BE2C (cell line): ENCODE measurements at regions not wholly inside any gene's neighbourhood (a gene's known extent, or its start where the extent isn't known, plus 50 kb on each side); places are given as distances from the start of the nearest gene placed in this dataset.

Experiments
- DNase-seq: peaks from one replicate; pipeline ENCODE4 v3.0.0-alpha.2; 2020
- H3K27me3 ChIP-seq: fragments of 250-450 bp; sonication (Bioruptor Pico); 2 replicates; pipeline ENCODE4 v1.5.1; 2020; ENCODE audit warnings: mild to moderate bottlenecking
- H3K36me3 ChIP-seq: fragments of 250-450 bp; sonication (Bioruptor Pico); 2 replicates; pipeline ENCODE4 v1.5.1; 2020; ENCODE audit warnings: mild to moderate bottlenecking
- H3K4me1 ChIP-seq: fragments of 250-450 bp; sonication (Bioruptor Pico); 2 replicates; pipeline ENCODE4 v1.5.1; 2020
- H3K4me3 ChIP-seq: 2 replicates; pipeline ENCODE4 v1.5.1; 2011; ENCODE audit warnings: low read depth, low read length
- H3K9me3 ChIP-seq: fragments of 250-450 bp; sonication (Bioruptor Pico); 2 replicates; pipeline ENCODE4 v1.5.1; 2020
- CTCF ChIP-seq: IDR thresholded peaks from 2 replicates; pipeline ENCODE4 v1.5.1; 2012; ENCODE audit warnings: mild to moderate bottlenecking, low read depth, low read length

GRCh38 chr1:82597141-82597540 is 796.4 kb downstream of the ADGRL2 start:
- no peaks in the 10 kb centered on the region for H3K9me3 ChIP-seq
- no peaks in the 10 kb centered on the region for H3K4me1 ChIP-seq
- no peak for DNase-seq
- TF ChIP-seq CTCF, result no peak
- H3K4me3 ChIP-seq, result no peak overlapping the region
- no peaks in the 10 kb centered on the region for H3K27me3 ChIP-seq
- no peaks in the 10 kb centered on the region for H3K36me3 ChIP-seq

DNA sequence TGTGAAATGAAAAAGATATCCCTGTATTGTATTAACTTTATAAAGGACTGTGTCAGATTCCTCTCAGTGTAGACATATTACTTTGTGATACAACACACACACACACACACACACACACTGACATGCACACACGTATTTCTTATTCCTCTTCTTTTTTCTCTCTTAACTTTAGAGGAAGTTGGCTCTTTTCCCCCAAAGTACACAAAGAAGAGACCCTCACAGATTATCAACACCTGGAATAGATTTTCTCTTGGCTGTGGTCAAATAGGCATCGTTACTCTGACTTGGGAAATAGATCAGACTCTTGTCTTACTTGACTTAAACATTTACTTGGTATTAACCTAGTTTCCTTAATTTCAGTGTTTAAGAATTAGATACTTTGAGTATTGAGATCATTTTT is 792.8 kb downstream of the ADGRL2 start:
- TF ChIP-seq CTCF, result no peak
- no peaks in the 10 kb centered on the region for H3K4me1 ChIP-seq
- H3K4me3 ChIP-seq, result no peak overlapping the region
- H3K27me3 ChIP-seq, result no peaks in the 10 kb centered on the region
- H3K9me3 ChIP-seq, result no peaks in the 10 kb centered on the region
- H3K36me3 ChIP-seq, result no peaks in the 10 kb centered on the region
- no peak for DNase-seq

DNA sequence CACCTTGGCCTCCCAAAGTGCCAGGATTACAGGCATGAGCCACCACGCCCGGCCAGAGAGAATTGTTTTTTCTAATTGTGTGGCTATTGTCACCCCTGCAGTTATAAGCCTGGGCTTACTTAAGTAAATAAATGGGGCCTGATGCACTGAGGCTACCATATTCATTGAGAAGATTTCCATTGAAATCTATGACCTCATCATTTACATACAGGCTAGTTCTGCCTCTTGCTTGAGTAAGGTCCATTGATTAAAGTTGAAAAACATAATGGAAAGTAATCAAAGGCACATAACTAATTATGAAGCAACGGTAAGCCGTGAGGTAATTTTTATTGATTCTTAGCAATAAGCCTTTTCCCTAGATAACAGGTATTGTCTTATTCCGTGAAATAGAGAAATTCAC is 788.9 kb downstream of the ADGRL2 start:
- Histone ChIP-seq H3K4me3 (no peak overlapping the region), H3K9me3 (no peaks in the 10 kb centered on the region), H3K27me3 (no peaks in the 10 kb centered on the region), H3K36me3 (no peaks in the 10 kb centered on the region), H3K4me1 (no peaks in the 10 kb centered on the region)
- TF ChIP-seq CTCF, result no peak
- no peak for DNase-seq

- DNase-seq, result no peak
- no peak overlapping the region for H3K4me3 ChIP-seq
- no peaks in the 10 kb centered on the region for H3K9me3 ChIP-seq
- no peaks in the 10 kb centered on the region for H3K36me3 ChIP-seq
- no peaks in the 10 kb centered on the region for H3K27me3 ChIP-seq
- no peak for TF ChIP-seq CTCF
- H3K4me1 ChIP-seq, result no peaks in the 10 kb centered on the region
These were observed 786.6 kb downstream of the ADGRL2 start for GRCh38 chr1:82587371-82587770.

DNA sequence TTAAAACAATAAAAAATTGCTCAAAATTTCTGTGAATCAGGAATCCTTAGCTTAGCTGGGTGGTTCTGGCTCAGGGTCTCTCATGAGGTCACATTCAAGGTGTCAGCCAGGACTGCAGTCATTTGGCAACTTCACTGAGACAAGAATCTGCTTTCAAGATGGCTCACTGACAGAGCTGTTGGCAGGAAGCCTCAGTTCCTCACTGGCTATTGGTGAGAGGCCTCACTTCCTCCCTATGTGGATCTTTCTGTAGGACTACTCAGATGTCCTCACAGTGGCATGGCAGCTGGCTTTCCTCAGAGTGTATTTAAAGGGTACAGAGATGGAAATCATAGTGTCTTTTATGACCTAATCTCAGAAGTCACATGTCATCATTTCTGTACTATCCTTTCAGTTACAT is 785.7 kb downstream of the ADGRL2 start:
- H3K4me1 ChIP-seq, result no peaks in the 10 kb centered on the region
- no peaks in the 10 kb centered on the region for H3K27me3 ChIP-seq
- no peaks in the 10 kb centered on the region for H3K9me3 ChIP-seq
- no peak for DNase-seq
- H3K36me3 ChIP-seq, result no peaks in the 10 kb centered on the region
- no peak for TF ChIP-seq CTCF
- H3K4me3 ChIP-seq, result no peak overlapping the region

DNA sequence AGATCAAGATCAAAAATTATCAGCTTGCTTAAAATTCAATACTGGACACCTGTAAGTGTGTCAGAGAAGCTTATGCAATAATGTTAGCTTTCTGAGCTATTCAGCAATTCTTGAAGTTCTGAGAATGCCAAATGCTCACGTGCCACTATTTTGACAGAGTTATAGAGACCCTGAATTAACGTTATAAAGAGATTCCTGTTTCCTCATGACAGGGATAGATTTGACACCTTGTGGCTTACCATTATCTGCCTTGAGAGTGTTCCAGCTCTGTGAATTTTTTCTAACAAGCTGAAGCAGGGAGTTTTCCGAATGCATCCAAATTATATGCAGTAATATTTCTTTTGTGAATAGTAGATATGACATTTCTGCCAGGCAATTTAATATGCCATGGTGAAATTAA is 781.6 kb downstream of the ADGRL2 start:
- H3K4me3 ChIP-seq, result no peak overlapping the region
- H3K36me3 ChIP-seq, result no peaks in the 10 kb centered on the region
- no peaks in the 10 kb centered on the region for H3K4me1 ChIP-seq
- no peaks in the 10 kb centered on the region for H3K27me3 ChIP-seq
- TF ChIP-seq CTCF, result no peak
- no peaks in the 10 kb centered on the region for H3K9me3 ChIP-seq
- DNase-seq, result no peak
